IMR-90 (cell line): ENCODE measurements at regions not wholly inside any gene's neighbourhood (a gene's known extent, or its start where the extent isn't known, plus 50 kb on each side); places are given as distances from the start of the nearest gene placed in this dataset.
"Not testable (repeated sequence)": the region's sequence is repeated elsewhere in the genome, so short reads cannot be mapped to it uniquely, and the experiment has no call there.

ENCODE experiments used
- ATAC-seq: fragments of 200-7000 bp; cut with Tn5 transposase; 2 replicates; pipeline ENCODE4 v1.9.1; 2020; ENCODE audit warnings: low read depth, mild to moderate bottlenecking, moderate library complexity
- BruUV-seq: library from RNA; stranded (reverse); fragments of 400-500 nt; replicated peaks from 2 replicates; lab custom pipeline; 2021; lab: Mats Ljungman, UMichigan
- CTCF ChIA-PET: fragments of 300-600 bp; formaldehyde crosslinking; extraction: SDS; loops from one replicate; lab custom pipeline; 2021; ENCODE audit warnings: antibody characterized with exemption; lab: Yijun Ruan, JAX
- POLR2A ChIA-PET: fragments of 300-600 bp; sonication (Branson Sonifier 250); formaldehyde crosslinking; loops from one replicate; lab custom pipeline; 2022; ENCODE audit warnings: antibody characterized with exemption; ENCODE audit not compliant: unreplicated experiment; lab: Charles Lee
- DNase-seq: peaks from one replicate; pipeline ENCODE4 v3.0.0; 2013
- H2AFZ ChIP-seq: replicated peaks from 2 replicates; pipeline ENCODE3; 2013; ENCODE audit warnings: low read length, mild to moderate bottlenecking; ENCODE audit not compliant: poor library complexity
- H2AK5ac ChIP-seq: 2 replicates; pipeline ENCODE4 v1.6.1; 2013; ENCODE audit warnings: low read depth, low read length, inconsistent platforms
- H2AK9ac ChIP-seq: replicated peaks from 2 replicates; pipeline ENCODE3; 2013; ENCODE audit warnings: mild to moderate bottlenecking, low read depth, low read length, moderate library complexity; ENCODE audit not compliant: poor library complexity
- H2BK120ac ChIP-seq: 2 replicates; pipeline ENCODE4 v1.6.1; 2013; ENCODE audit warnings: low read depth, low read length, inconsistent platforms
- H2BK15ac ChIP-seq: 3 replicates; pipeline ENCODE4 v1.6.1; 2013; ENCODE audit warnings: low read depth, low read length, inconsistent platforms
- H2BK20ac ChIP-seq: 2 replicates; pipeline ENCODE4 v1.6.1; 2013; ENCODE audit warnings: low read depth, mild to moderate bottlenecking, inconsistent platforms, low read length, moderate library complexity
- H2BK5ac ChIP-seq: 2 replicates; pipeline ENCODE4 v1.6.1; 2013; ENCODE audit warnings: mild to moderate bottlenecking, low read depth, low read length, inconsistent platforms; ENCODE audit not compliant: poor library complexity, severe bottlenecking
- H3K14ac ChIP-seq: replicated peaks from 2 replicates; pipeline ENCODE4 v1.6.1; 2013; ENCODE audit warnings: low read depth, low read length, inconsistent platforms
- H3K18ac ChIP-seq: 2 replicates; pipeline ENCODE4 v1.6.1; 2013; ENCODE audit warnings: low read depth, low read length, control low read depth
- H3K23ac ChIP-seq: 2 replicates; pipeline ENCODE4 v1.6.1; 2013; ENCODE audit warnings: low read depth, low read length, inconsistent platforms
- H3K27ac ChIP-seq: 2 replicates; pipeline ENCODE4 v1.5.1; 2013; ENCODE audit warnings: mild to moderate bottlenecking, control low read depth, low read length; ENCODE audit not compliant: insufficient read depth
- H3K27me3 ChIP-seq: 2 replicates; pipeline ENCODE4 v1.6.1; 2013; ENCODE audit warnings: low read length; ENCODE audit not compliant: control insufficient read depth, insufficient read depth
- H3K36me3 ChIP-seq: 2 replicates; pipeline ENCODE4 v1.6.1; 2013; ENCODE audit warnings: low read length, mixed read lengths; ENCODE audit not compliant: control insufficient read depth, insufficient read depth
- H3K4ac ChIP-seq: 2 replicates; pipeline ENCODE4 v1.6.1; 2013; ENCODE audit warnings: low read depth, low read length, inconsistent platforms
- H3K4me1 ChIP-seq: 2 replicates; pipeline ENCODE4 v1.6.1; 2013; ENCODE audit warnings: low read length, mixed read lengths; ENCODE audit not compliant: control insufficient read depth, insufficient read depth
- H3K4me2 ChIP-seq: 2 replicates; pipeline ENCODE4 v1.6.1; 2013; ENCODE audit warnings: low read depth, mild to moderate bottlenecking, control low read depth, low read length, moderate library complexity
- H3K4me3 ChIP-seq: 2 replicates; pipeline ENCODE4 v1.5.1; 2013; ENCODE audit warnings: low read depth, mild to moderate bottlenecking, control low read depth, low read length, moderate library complexity; ENCODE audit not compliant: insufficient read depth
- H3K56ac ChIP-seq: 2 replicates; pipeline ENCODE4 v1.6.1; 2013; ENCODE audit warnings: low read length, inconsistent platforms; ENCODE audit not compliant: insufficient read depth; ENCODE audit errors: extremely low read depth
- H3K79me1 ChIP-seq, 2 experiments: 2 replicates each; pipeline ENCODE4 v1.6.1; 2013; ENCODE audit warnings: low read length in 2 of 2, inconsistent platforms in 1 of 2, low read depth in 1 of 2
- H3K9ac ChIP-seq: 2 replicates; pipeline ENCODE4 v1.6.1; 2013; ENCODE audit warnings: low read depth, low read length, control low read depth
- H3K9me1 ChIP-seq: 2 replicates; pipeline ENCODE4 v1.6.1; 2013; ENCODE audit warnings: low read length, inconsistent platforms; ENCODE audit not compliant: insufficient read depth
- H3K9me3 ChIP-seq: 2 replicates; pipeline ENCODE4 v1.6.1; 2013; ENCODE audit warnings: low read length; ENCODE audit not compliant: control insufficient read depth, insufficient read depth
- H4K20me1 ChIP-seq: 2 replicates; pipeline ENCODE4 v1.6.1; 2013; ENCODE audit warnings: low read length, inconsistent platforms; ENCODE audit not compliant: insufficient read depth
- H4K5ac ChIP-seq: 2 replicates; pipeline ENCODE4 v1.6.1; 2013; ENCODE audit warnings: mild to moderate bottlenecking, low read depth, low read length, control low read depth
- H4K8ac ChIP-seq, 2 experiments: 2 replicates each; pipeline ENCODE4 v1.6.1; 2013; ENCODE audit warnings: low read depth in 2 of 2, low read length in 2 of 2, control low read depth in 1 of 2, inconsistent platforms in 1 of 2
- H4K91ac ChIP-seq: 2 replicates; pipeline ENCODE4 v1.6.1; 2013; ENCODE audit warnings: low read depth, low read length, inconsistent platforms; ENCODE audit not compliant: insufficient read depth
- WGBS, 2 experiments: methylation state at CpG; one replicate each; pipeline versions ENCODE4 v1.1.5 to v1.1.7; 2013; ENCODE audit warnings: missing lambda C conversion rate in 2 of 2; ENCODE audit not compliant: insufficient read length in 1 of 2; ENCODE audit errors: extremely low coverage in 2 of 2; 5-methylcytosine and 5-hydroxymethylcytosine counted together
- dilution Hi-C: fragments of 300-500 bp; cut with HindIII; formaldehyde crosslinking; loops from one replicate; pipeline ENCODE4 v1.14.3; 2018; ENCODE audit warnings: low sequenced_read_pairs; ENCODE audit not compliant: unreplicated experiment
- in situ Hi-C: fragments of 300-500 bp; cut with MboI; formaldehyde crosslinking; loops from 3 replicates; pipeline ENCODE4 v1.14.3; 2019; ENCODE audit warnings: low sequenced_read_pairs, inconsistent platforms, mixed read lengths
- intact Hi-C: fragments of 100-400 bp; cut with micrococcal nuclease; formaldehyde crosslinking; loops from 2 replicates; pipeline ENCODE4 v1.10.0; 2022

DNA sequence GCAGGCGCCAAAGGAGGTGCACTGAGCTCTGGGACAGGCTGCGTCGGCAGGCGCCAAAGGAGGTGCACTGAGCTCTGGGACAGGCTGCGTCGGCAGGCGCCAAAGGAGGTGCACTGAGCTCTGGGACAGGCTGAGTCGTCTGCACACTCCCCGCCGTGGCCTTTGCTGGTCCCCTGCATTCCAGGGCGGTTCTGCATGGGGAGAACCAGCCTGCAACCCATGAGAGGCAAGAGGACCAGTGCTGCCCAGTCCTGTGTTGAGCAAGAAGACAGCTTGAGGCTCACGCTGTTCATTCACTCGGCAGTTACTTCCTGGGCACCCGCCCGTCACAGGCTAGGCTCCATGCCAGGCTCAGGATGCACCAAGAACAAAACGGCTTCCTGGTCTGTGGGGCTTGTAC lies 150.6 kb upstream of the SALL3 start:
- intact Hi-C loops, H2AFZ ChIP-seq, H2BK20ac ChIP-seq, dilution Hi-C loops, H2BK15ac ChIP-seq, H4K5ac ChIP-seq, H3K4me1 ChIP-seq, H4K91ac ChIP-seq, H3K9me1 ChIP-seq, H3K56ac ChIP-seq, H3K14ac ChIP-seq, ATAC-seq, H3K4me3 ChIP-seq, H3K4ac ChIP-seq, H3K4me2 ChIP-seq, H3K18ac ChIP-seq, H2AK9ac ChIP-seq, H3K79me1 ChIP-seq, CTCF ChIA-PET, H2AK5ac ChIP-seq, H3K36me3 ChIP-seq, H4K20me1 ChIP-seq, in situ Hi-C loops, POLR2A ChIA-PET, H2BK120ac ChIP-seq, H3K23ac ChIP-seq, H3K9ac ChIP-seq, H2BK5ac ChIP-seq, BruUV-seq, DNase-seq, H4K8ac ChIP-seq, H3K27ac ChIP-seq, H3K27me3 ChIP-seq: not testable (repeated sequence)
- 57% methylated on average over 15 of the region's 16 CpGs; no CpG with 5 or more reads in 1 of the 2 experiments for WGBS, 2 experiments
- H3K9me3 ChIP-seq: peaks cover 59% of the 10 kb centered on the region
